ENCODE measurements at regions not wholly inside any gene's neighbourhood (a gene's known extent, or its start where the extent isn't known, plus 50 kb on each side); places are given as distances from the start of the nearest gene placed in this dataset.
"Not testable (repeated sequence)": the region's sequence is repeated elsewhere in the genome, so short reads cannot be mapped to it uniquely, and the experiment has no call there.

GRCh38 chr9:26675035-26675434 lies 217.6 kb downstream of the CAAP1 start:
- intact Hi-C loops (cut with DNase I): no loop called here
- DNase-seq (ENCODE audit: low spot score): no peak
- no peak for ATAC-seq

GRCh38 chr9:26673261-26673660 lies 219.3 kb downstream of the CAAP1 start:
- intact Hi-C loops (cut with DNase I): no loop called here
- DNase-seq (ENCODE audit: low spot score): no peak
- no peak for ATAC-seq

- DNase-seq (ENCODE audit: low spot score) (no peak), ATAC-seq (no peak)
- intact Hi-C loops (cut with DNase I): no loop called here
Observed at GRCh38 chr9:26669701-26670670, 222.6 kb downstream of the CAAP1 start.

- ATAC-seq: peak; percentile 57
- no peak for DNase-seq (ENCODE audit: low spot score)
- intact Hi-C loops (cut with DNase I): no loop called here
Observed at GRCh38 chr9:26667882-26668281, 224.7 kb downstream of the CAAP1 start.

- DNase-seq (ENCODE audit: low spot score): no peak
- no peak for ATAC-seq
- intact Hi-C loops (cut with DNase I): no loop called here
Observed at GRCh38 chr9:26665666-26666065, 226.9 kb downstream of the CAAP1 start.

GRCh38 chr9:26664087-26664773 lies 228.4 kb downstream of the CAAP1 start:
- DNase-seq (ENCODE audit: low spot score); intact Hi-C loops (cut with DNase I); ATAC-seq: not testable (repeated sequence)

GRCh38 chr9:26662476-26662875 lies 230.1 kb downstream of the CAAP1 start:
- DNase-seq (ENCODE audit: low spot score) (no peak), ATAC-seq (no peak)
- intact Hi-C loops (cut with DNase I): no loop called here

- intact Hi-C loops (cut with DNase I): loop anchor here (5.0 kb wide), 1 partner anchor 1604 kb away; no protein-coding TSS in a partner anchor
- ATAC-seq (no peak), DNase-seq (ENCODE audit: low spot score) (no peak)
Observed at GRCh38 chr9:26658476-26658875, 234.1 kb downstream of the CAAP1 start.

- ATAC-seq (no peak), DNase-seq (ENCODE audit: low spot score) (no peak)
- intact Hi-C loops (cut with DNase I): loop anchor here (5.0 kb wide), 1 partner anchor 1604 kb away; no protein-coding TSS in a partner anchor
Observed at GRCh38 chr9:26657958-26658357, 234.6 kb downstream of the CAAP1 start.

- intact Hi-C loops (cut with DNase I): loop anchor here (5.0 kb wide), 1 partner anchor 1606 kb away; no protein-coding TSS in a partner anchor
- DNase-seq (ENCODE audit: low spot score) (no peak), ATAC-seq (no peak)
Observed at GRCh38 chr9:26656003-26656870, 236.4 kb downstream of the CAAP1 start.

GRCh38 chr9:26655166-26655565 lies 237.4 kb downstream of the CAAP1 start:
- intact Hi-C loops (cut with DNase I): loop anchor here (5.0 kb wide), 1 partner anchor 1607 kb away; no protein-coding TSS in a partner anchor

GRCh38 chr9:26650325-26650724 lies 242.3 kb downstream of the CAAP1 start:
- ATAC-seq: no peak
- intact Hi-C loops (cut with DNase I): no loop called here
- no peak for DNase-seq (ENCODE audit: low spot score)

More at GRCh38 chr9:26655166-26655565, 237.4 kb downstream of the CAAP1 start:
- no peak for ATAC-seq
- no peak for DNase-seq (ENCODE audit: low spot score)

- intact Hi-C loops (cut with DNase I): no loop called here
- DNase-seq (ENCODE audit: low spot score) (no peak), ATAC-seq (no peak)
Observed at GRCh38 chr9:26643826-26644225, 248.8 kb downstream of the CAAP1 start.

- no peak for DNase-seq (ENCODE audit: low spot score)
- no peak for ATAC-seq
- intact Hi-C loops (cut with DNase I): no loop called here
Observed at GRCh38 chr9:26639761-26640160, 252.8 kb downstream of the CAAP1 start.

GRCh38 chr9:26637101-26637500 lies 255.5 kb downstream of the CAAP1 start:
- intact Hi-C loops (cut with DNase I): no loop called here
- DNase-seq (ENCODE audit: low spot score): no peak
- ATAC-seq: no peak

- ATAC-seq; intact Hi-C loops (cut with DNase I); DNase-seq (ENCODE audit: low spot score): not testable (repeated sequence)
Observed at GRCh38 chr9:26613851-26614350, 278.7 kb downstream of the CAAP1 start.

GRCh38 chr9:26612211-26612610 lies 280.4 kb downstream of the CAAP1 start:
- intact Hi-C loops (cut with DNase I): no loop called here
- ATAC-seq: no peak
- DNase-seq (ENCODE audit: low spot score): no peak

GRCh38 chr9:26606756-26607155 lies 285.8 kb downstream of the CAAP1 start:
- DNase-seq (ENCODE audit: low spot score): no peak
- intact Hi-C loops (cut with DNase I): no loop called here
- ATAC-seq: no peak

- DNase-seq (ENCODE audit: low spot score) (no peak), ATAC-seq (no peak)
- intact Hi-C loops (cut with DNase I): no loop called here
Observed at GRCh38 chr9:26605367-26605766, 287.2 kb downstream of the CAAP1 start.
